ENCODE measurements at regions not wholly inside any gene's neighbourhood (a gene's known extent, or its start where the extent isn't known, plus 50 kb on each side); places are given as distances from the start of the nearest gene placed in this dataset.

DNA sequence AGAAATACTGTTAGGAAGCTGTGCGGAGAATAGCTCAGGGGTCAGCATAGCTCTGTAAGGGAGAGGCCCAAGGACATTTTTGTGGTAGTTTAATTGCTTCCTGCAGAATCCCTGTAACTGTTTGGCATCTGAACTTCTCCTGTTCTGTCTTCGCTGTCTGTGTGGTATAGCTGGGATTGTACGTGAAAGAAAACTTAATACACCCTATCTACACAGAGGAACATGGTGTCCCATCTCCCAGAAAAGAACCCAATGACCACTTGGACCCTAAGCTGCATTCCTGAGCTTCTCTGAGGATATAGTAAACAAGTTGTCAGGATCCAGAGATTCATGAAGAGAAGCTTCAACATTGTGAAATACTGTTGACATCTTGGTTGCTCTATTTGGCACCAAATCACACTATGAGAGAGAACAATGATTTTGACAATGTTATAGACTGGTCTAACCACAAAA is 81.3 kb downstream of the CDC42EP3 start:
- no peak for TF ChIP-seq FOXA1 (IDR thresholded peaks at IDR 0.05)
- no peak for TF ChIP-seq CTBP1 (IDR thresholded peaks at IDR 0.05; ENCODE audit: borderline replicate concordance)
- no peak for TF ChIP-seq SP1 (IDR thresholded peaks at IDR 0.05)
- TF ChIP-seq BHLHE40 (IDR thresholded peaks at IDR 0.05; ENCODE audit: borderline replicate concordance), result no peak
- TF ChIP-seq FOXK2 (IDR thresholded peaks at IDR 0.05), result no peak
- no peak for TF ChIP-seq L3MBTL2 (conservative IDR thresholded peaks at IDR 0.05)
- TF ChIP-seq HDGF (IDR thresholded peaks at IDR 0.05; ENCODE audit: borderline replicate concordance), result no peak
- TF ChIP-seq FOXM1 (IDR thresholded peaks at IDR 0.05; ENCODE audit: borderline replicate concordance), result no peak
- no peak for TF ChIP-seq NFRKB (IDR thresholded peaks at IDR 0.05)

All from HEK293T (cell line).